PC-9 (cell line): ENCODE measurements at regions not wholly inside any gene's neighbourhood (a gene's known extent, or its start where the extent isn't known, plus 50 kb on each side); places are given as distances from the start of the nearest gene placed in this dataset.

Experiments
- EZH2 ChIP-seq: fragments of 200-600 bp; sonication (generic); IDR thresholded peaks from 2 replicates; pipeline ENCODE4 v1.8.0; 2017; ENCODE audit warnings: antibody characterized with exemption, low read depth
- TF ChIP-seq, protein P1 (sequence below): fragments of 200-600 bp; sonication (generic); conservative IDR thresholded peaks from 2 replicates; pipeline ENCODE4 v1.6.1; 2017; ENCODE audit warnings: mixed run types, antibody characterized with exemption, mild to moderate bottlenecking, moderate library complexity

DNA sequence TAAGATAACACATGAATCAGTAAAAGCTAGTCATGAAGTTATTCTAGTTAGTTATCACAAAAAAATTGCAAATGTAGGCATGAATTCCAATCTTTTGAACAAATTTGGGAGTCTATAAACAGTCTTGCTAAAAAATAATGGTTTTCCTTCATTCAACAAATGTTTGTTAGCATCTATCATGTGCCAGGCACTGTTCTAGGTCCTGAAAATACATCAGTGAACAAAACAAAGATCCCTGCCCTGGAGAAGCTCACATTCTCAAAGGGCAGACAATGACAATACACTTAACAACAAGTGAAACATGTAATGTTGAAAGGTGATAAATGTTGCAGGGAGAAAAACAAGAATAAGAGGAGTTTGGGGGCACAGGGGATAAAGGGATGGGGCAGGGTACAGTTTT is 86.9 kb downstream of the OTX2 start:
- TF ChIP-seq, protein P1, sequence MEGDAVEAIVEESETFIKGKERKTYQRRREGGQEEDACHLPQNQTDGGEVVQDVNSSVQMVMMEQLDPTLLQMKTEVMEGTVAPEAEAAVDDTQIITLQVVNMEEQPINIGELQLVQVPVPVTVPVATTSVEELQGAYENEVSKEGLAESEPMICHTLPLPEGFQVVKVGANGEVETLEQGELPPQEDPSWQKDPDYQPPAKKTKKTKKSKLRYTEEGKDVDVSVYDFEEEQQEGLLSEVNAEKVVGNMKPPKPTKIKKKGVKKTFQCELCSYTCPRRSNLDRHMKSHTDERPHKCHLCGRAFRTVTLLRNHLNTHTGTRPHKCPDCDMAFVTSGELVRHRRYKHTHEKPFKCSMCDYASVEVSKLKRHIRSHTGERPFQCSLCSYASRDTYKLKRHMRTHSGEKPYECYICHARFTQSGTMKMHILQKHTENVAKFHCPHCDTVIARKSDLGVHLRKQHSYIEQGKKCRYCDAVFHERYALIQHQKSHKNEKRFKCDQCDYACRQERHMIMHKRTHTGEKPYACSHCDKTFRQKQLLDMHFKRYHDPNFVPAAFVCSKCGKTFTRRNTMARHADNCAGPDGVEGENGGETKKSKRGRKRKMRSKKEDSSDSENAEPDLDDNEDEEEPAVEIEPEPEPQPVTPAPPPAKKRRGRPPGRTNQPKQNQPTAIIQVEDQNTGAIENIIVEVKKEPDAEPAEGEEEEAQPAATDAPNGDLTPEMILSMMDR: no peak
- TF ChIP-seq EZH2: no peak
